Left hindlimb (tissue), 1 donor: ENCODE measurements at regions not wholly inside any gene's neighbourhood (a gene's known extent, or its start where the extent isn't known, plus 50 kb on each side); places are given as distances from the start of the nearest gene placed in this dataset.
"Not testable (repeated sequence)": the region's sequence is repeated elsewhere in the genome, so short reads cannot be mapped to it uniquely, and the experiment has no call there.

ENCODE experiments used
- DNase-seq: peaks from one replicate; pipeline ENCODE4 v3.0.0-alpha.2; 2018

GRCh38 chrX:147468600-147468999 is 443.1 kb upstream of the FMR1 start:
- no peak for DNase-seq

DNA sequence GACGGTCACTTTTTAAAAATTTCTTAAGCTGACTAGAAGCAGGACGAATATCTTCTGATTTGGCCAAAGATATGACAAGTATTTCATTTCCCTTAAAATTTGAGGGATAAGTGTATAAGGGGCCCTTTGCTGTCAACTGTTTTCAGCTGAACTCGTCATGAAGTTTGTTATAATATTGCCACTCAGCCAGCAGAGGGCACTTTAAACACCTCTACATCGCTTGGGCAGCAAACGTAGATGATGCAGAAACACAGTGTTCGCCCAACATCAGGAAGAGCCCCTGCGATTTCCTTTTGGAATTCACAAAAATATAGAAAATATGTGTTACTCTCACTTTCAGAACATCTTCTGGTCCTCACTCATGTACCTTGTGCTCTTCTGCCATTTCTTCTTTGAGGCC is 435.7 kb upstream of the FMR1 start:
- DNase-seq = no peak

- no peak for DNase-seq
Measured at GRCh38 chrX:147478899-147479298, 432.8 kb upstream of the FMR1 start.

DNA sequence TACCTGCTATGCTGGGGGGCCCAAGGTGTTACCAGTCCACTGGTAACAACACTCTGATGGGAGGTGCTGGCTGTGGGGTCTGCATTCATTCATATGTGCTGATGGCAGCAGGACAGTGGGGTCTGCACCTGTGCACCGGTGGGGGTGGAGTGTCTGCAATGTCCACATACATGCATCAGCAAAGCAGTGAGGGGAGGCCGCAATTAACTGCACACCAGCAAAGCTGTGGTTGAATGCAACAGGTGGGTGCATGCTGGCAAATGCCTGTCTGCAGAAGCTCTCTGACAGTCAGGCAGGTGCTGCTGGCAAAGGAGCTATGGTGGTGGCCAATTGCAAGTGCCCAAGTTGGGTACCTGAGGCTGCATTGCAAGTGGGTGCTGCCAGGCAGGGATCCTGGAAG is 426.5 kb upstream of the FMR1 start:
- DNase-seq = no peak

GRCh38 chrX:147494365-147494764 is 417.4 kb upstream of the FMR1 start:
- DNase-seq = no peak

DNA sequence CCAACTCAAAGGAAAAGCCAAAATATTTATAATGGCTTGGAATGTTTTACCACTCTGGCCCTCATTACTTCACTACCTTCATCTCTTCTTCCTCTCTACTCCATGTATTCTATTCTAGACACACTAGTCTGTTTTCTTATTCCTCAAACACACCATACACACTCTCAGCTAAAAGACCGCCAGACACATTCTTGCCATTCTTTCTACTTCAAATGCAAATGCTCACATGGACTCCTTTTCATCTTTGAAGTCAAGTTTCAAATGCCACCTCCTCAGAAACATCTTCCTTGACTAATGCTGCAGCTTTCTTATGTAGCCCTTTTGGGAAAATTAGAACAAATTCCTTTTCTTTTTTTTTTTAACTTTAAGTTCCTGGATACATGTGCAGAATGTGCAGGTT is 412.9 kb upstream of the FMR1 start:
- DNase-seq = no peak

DNA sequence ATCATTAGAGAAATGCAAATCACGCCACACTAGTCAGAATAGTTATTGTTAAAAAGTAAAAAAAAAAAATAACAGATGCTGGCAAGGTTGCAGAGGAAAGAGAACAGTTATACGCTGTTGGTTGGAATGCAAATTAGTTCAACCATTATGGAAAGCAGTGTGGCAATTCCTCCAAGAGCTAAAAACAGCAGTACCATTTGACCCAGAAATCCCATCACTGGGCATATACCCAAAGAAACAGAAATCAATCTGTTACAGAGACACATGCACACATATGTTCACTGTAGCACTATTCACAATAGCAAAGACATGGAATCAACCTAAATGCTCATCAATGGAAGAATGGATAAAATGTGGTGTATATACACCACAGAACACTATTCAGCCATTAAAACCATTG is 388.7 kb upstream of the FMR1 start:
- no peak for DNase-seq

DNA sequence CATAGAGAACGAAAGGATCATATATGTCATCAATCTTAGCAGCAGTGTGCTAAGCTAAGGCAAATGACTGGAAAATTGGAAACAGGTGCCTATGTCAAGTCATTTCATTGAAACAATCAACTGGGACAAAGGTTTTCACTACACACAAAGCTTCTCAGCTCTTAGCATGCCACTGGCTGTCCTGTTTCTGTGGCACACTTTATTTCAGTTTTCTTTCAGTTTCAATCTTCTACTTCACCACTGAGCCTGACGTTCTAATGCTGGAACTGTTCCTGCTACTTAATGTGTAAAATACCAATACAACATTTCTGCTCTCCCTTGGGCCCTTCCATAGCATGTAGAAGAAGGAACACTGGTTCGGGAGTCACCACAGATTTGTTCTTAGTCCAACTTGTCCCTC is 378.3 kb upstream of the FMR1 start:
- DNase-seq = no peak

DNA sequence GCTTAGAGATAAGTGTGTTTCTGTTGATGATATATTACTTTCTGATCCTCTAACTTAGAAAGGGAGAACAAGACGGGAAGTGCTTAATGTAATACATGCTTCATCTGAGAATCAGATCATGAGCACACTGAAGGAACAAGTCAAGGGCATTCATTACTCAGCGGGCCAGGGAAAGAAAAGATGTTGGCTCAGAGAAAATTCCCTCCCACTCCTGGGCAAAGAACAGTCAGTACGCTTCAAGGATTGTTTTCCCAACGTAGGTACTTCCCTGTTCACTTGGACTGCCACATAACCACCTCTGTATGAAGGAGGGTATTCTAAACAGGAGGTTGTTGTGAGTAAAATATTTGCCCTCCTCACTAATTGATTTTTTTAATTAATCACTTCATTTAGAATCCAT is 374.5 kb upstream of the FMR1 start:
- no peak for DNase-seq

- DNase-seq = not testable (repeated sequence)
Measured at GRCh38 chrX:147548023-147548422, 363.7 kb upstream of the FMR1 start.

DNA sequence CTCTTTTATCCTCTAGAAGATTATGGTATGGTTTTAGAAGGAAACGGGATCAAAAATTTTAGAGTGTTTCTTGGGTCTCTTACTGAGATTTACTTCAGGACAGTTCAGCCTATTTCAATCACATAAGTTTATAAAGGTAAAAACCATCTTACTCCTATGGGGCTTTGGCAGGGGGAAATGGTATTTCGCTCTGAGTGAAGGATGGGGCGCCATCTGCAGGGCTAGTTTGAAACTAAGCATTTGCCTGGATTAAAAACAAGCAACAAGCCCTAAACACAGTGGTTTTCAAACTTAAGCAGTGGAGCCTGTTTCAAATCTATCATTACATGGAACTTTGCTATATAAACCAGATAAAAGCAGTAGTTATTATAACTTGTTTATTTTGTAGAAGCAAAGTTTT is 361.5 kb upstream of the FMR1 start:
- DNase-seq = no peak

DNA sequence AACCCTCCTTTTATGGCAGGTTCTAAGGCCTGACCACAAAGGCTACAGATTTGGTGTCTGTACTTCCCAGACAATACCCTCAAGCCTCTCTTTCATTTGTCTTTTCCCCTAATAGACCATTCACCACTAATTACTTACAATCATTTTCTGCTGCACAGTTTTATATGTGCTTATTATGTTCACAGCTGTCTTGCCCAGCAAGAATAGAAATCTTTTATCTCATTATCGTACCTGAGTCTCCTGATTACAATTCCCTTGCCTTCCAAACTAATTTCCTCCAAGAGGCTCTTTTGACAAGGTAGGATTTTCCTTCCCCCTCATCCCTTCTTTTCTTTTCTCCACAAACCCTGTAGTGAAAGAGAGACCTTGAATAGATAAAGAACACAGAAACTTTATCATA is 352.5 kb upstream of the FMR1 start:
- no peak for DNase-seq

DNA sequence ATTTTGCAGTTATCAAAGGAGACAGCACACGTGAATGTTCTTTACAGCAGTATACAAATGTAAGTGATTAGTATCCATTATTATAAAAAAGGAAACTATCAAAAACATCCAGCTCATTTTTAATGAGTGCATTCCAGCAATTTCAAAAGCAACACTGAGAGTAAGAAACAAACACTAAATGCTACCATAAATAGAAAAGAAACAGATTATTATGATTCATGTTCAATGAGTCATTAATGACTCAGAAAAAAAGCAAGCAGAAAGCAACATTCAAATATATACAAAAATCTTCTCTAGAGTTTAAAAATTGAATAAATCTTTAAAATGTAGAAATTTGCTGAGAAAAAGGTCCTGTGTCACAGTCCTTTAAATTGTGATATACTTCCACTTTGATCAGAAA is 346.5 kb upstream of the FMR1 start:
- no peak for DNase-seq

DNA sequence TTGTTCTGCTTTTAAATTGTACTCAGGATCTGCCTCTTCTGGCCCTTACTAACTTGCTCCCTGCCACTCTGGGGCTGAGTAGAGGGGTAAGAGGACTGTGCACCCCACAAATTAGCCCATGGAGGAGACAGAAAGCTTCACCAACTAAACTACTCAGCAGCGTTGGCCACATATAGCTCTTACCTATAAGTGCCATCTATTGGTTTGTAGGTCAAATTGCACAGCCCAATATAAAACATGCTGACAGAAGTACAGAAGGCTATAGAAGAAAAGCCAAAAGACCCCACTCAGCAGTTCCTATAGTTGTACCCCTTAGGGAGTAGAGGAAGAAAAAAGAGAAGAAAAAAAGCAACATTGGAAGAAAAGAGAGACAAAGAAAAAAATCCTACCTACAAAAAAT is 341.2 kb upstream of the FMR1 start:
- no peak for DNase-seq

DNA sequence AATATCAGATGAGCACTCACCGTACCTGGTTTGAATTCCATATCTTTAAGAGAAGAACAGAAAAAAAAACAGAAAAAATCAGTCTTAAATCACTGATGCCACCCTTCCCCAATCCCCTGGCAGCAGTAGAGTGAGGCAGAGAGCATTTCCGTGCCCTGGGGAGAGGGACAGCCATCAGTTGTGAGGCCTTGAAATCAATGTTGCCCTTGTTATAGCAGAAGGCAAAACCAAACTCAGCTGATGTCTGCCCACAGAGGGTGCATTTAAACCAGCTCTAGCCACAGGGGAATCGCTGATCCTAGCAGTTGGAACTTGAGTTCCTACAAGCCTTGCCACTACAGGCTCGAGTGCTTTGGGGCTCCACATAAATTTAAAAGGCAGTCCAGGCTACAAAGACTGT is 338.5 kb upstream of the FMR1 start:
- no peak for DNase-seq

- DNase-seq = peak; percentile 20
Measured at GRCh38 chrX:147602176-147602696, 309.5 kb upstream of the FMR1 start.

DNA sequence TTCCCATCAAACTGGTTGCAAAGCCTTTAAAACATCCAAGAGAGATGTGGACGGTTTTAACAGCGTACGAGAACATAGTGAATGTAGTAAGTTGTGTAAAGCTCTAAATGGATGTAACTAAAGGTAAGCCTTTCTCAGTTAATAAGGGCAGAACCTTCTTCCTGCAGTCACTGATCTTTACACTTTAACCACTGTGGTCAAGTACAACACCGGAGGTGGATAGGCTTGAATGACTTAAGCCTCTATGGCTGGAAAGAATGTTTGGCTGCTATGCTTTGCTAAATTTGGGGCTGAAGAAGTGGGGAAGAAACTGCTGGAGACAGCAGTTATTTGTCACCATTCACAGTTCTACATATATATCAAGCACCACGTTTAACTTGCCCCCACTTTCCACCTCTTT is 285.1 kb upstream of the FMR1 start:
- no peak for DNase-seq

DNA sequence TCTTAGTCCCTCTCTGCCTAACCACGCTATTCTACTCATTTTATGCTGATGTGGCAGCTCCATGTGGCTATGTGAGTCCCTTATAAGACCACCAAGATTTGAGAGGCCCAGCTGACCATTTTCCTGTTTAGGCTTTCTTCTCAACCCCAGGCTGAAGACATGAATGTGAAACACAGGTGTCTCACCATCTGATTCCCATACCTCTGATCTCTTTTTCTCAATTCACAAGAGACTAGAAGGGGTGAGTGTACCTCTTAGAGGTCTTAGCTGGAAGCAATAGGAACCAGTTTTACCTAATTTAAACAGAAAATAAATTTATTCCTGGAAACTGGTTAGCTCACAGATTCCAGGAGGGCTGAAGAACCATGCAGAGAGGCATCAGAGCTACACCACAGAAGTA is 276.5 kb upstream of the FMR1 start:
- no peak for DNase-seq

- DNase-seq = no peak
Measured at GRCh38 chrX:147637190-147637589, 274.5 kb upstream of the FMR1 start.

DNA sequence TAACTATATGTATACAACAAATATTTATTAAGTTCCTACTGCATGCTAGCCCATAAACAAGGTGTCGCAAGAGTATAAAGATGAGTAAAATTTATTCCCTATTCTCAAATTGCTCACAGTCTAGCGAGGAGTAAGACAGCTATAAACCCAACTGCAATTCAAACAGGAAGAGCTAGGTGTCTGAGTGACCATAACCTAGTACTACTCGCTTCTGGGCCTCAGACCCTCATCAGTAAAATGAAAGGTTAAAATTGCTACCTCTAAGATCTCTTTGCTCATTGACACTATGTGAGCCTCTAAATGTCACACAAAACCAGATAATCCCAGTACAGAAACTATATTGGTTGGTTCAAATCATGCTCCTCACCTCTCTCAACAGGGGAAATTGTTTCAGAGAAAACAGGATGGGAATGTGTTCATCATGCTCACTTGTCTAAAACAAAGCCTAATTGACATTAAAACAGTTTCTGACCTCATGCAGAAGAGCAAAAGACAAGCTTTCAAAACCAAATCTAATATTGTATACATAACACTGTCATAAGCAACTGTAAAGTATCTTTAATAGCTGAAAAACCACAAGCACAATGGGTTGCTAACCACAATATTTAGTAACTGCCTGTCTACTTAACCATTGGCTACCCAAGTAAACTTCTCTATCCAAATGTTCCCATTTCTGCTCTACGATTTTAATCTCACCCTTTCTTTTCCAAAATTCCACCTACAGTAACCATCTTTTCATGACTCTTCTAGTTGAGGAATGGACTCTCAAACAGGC is 264.6 kb upstream of the FMR1 start:
- DNase-seq = no peak

DNA sequence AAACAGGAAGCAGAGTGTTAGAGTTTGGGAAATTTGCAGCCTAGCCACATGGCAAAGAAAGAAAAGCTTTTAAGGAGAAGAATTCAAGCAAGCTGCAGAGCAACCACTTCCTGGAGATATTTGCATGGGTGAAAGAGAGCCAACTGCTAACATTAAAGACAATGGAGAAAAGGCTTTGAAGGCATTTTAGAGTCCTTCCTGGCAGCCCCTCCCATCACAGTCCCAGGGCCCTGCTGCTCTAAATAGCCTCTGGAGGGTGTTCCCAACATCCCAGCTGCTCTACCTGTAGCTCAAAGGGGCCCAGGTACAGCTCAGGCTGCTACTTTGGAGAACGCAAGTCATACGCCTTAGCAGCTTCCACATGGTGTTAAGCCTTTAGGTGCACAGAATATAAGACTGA is 235.9 kb upstream of the FMR1 start:
- DNase-seq = no peak

- DNase-seq = no peak
Measured at GRCh38 chrX:147679356-147680005, 232.2 kb upstream of the FMR1 start.

- DNase-seq = no peak
Measured at GRCh38 chrX:147680251-147680650, 231.5 kb upstream of the FMR1 start.

DNA sequence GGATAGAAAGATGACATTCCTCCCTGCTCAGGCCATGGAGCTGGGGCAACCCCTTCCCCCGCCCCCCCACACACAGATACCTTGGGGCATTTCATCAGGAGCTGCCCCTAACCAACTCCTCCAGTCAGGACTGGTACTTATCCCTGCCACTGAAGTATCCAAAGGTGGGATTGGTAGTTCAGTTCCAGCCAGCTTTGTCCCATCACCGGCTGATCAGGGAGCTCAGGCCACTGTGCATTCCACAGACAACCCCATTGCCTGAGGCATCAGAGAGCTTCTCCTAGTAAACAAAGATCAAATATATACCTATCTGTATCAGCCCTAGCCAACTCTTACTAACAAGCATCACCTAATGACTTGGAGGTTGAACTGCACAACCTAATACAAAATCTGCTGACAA is 218.2 kb upstream of the FMR1 start:
- no peak for DNase-seq

- no peak for DNase-seq
Measured at GRCh38 chrX:147699061-147699460, 212.7 kb upstream of the FMR1 start.
